TTC549 (cell line): ENCODE measurements at regions not wholly inside any gene's neighbourhood (a gene's known extent, or its start where the extent isn't known, plus 50 kb on each side); places are given as distances from the start of the nearest gene placed in this dataset.

ENCODE experiments used
- FAIRE-seq: peaks from 2 replicates; lab custom pipeline; 2012; peaks lifted over from hg19 to GRCh38; lab: Jason Lieb, UNC

- no peak for FAIRE-seq
Measured at GRCh38 chr15:31511707-31512310, 185.2 kb downstream of the KLF13 start.

GRCh38 chr15:31513178-31513577 is 186.5 kb downstream of the KLF13 start:
- no peak for FAIRE-seq

GRCh38 chr15:31516440-31516839 is 189.8 kb downstream of the KLF13 start:
- no peak for FAIRE-seq

GRCh38 chr15:31516874-31517273 is 190.2 kb downstream of the KLF13 start:
- no peak for FAIRE-seq

- FAIRE-seq: no peak
Measured at GRCh38 chr15:31517711-31518110, 191.1 kb downstream of the KLF13 start.

- FAIRE-seq: no peak
Measured at GRCh38 chr15:31522028-31522427, 195.4 kb downstream of the KLF13 start.

GRCh38 chr15:31523027-31523654 is 196.5 kb downstream of the KLF13 start:
- FAIRE-seq: no peak

GRCh38 chr15:31523655-31524049 is 197.0 kb downstream of the KLF13 start:
- no peak for FAIRE-seq

GRCh38 chr15:31525185-31525695 is 198.6 kb downstream of the KLF13 start:
- FAIRE-seq: no peak

GRCh38 chr15:31525988-31526665 is 199.5 kb downstream of the KLF13 start:
- FAIRE-seq: no peak

GRCh38 chr15:31526916-31527690 is 200.5 kb downstream of the KLF13 start:
- FAIRE-seq: no peak

GRCh38 chr15:31528846-31529245 is 202.2 kb downstream of the KLF13 start:
- no peak for FAIRE-seq

GRCh38 chr15:31537770-31538592 is 211.3 kb downstream of the KLF13 start:
- FAIRE-seq: no peak

GRCh38 chr15:31540633-31541032 is 214.0 kb downstream of the KLF13 start:
- FAIRE-seq: no peak

- no peak for FAIRE-seq
Measured at GRCh38 chr15:31544361-31544760, 217.7 kb downstream of the KLF13 start.

- no peak for FAIRE-seq
Measured at GRCh38 chr15:31545257-31545656, 218.6 kb downstream of the KLF13 start.

GRCh38 chr15:31550211-31550977 is 223.8 kb downstream of the KLF13 start:
- FAIRE-seq: no peak

- FAIRE-seq: no peak
Measured at GRCh38 chr15:31551323-31551722, 224.7 kb downstream of the KLF13 start.

- FAIRE-seq: no peak
Measured at GRCh38 chr15:31552482-31553099, 226.0 kb downstream of the KLF13 start.

GRCh38 chr15:31554261-31554660 is 227.6 kb downstream of the KLF13 start:
- FAIRE-seq: no peak

GRCh38 chr15:31555022-31555421 is 228.4 kb downstream of the KLF13 start:
- FAIRE-seq: no peak
